Activated naive CD8-positive, alpha-beta T cell treated with anti-CD3 and anti-CD28 coated beads, Interleukin-2, amount 10 ng/mL, durations not matched to agents 7 days and 5 days (primary cell): ENCODE measurements at regions not wholly inside any gene's neighbourhood (a gene's known extent, or its start where the extent isn't known, plus 50 kb on each side); places are given as distances from the start of the nearest gene placed in this dataset.
A peak's percentile ranks its signal among the peaks of the same experiment; 100 is the strongest.

Source experiments
- ATAC-seq: fragments of 150-1000 bp; cut with Tn5 transposase; one replicate; pipeline ENCODE4 v1.10.0; 2021; ENCODE audit warnings: low read depth, moderate library complexity
- POLR2A ChIA-PET: fragments of 350-600 bp; sonication (Branson Sonifier 250); formaldehyde crosslinking; loops from one replicate; lab custom pipeline; 2021; ENCODE audit warnings: antibody characterized with exemption; lab: Charles Lee
- DNase-seq: peaks from one replicate; pipeline ENCODE4 v3.0.0; 2021
- H3K27ac Mint-ChIP-seq: one replicate; pipeline ENCODE4 v1.8.0; 2022; ENCODE audit warnings: mild to moderate bottlenecking, mixed read lengths
- H3K27me3 Mint-ChIP-seq: one replicate; pipeline ENCODE4 v1.8.0; 2022; ENCODE audit warnings: mild to moderate bottlenecking, moderate library complexity, mixed read lengths
- H3K36me3 Mint-ChIP-seq: one replicate; pipeline ENCODE4 v1.8.0; 2021; ENCODE audit warnings: mild to moderate bottlenecking, mixed read lengths
- H3K4me1 Mint-ChIP-seq: one replicate; pipeline ENCODE4 v1.8.0; 2021; ENCODE audit warnings: mixed read lengths
- H3K4me3 Mint-ChIP-seq: one replicate; pipeline ENCODE4 v1.8.0; 2022; ENCODE audit warnings: mild to moderate bottlenecking, moderate library complexity, mixed read lengths
- H3K9me3 Mint-ChIP-seq: one replicate; pipeline ENCODE4 v1.8.0; 2021; ENCODE audit warnings: mixed read lengths

- ATAC-seq (no peak), DNase-seq (no peak)
- peaks cover 17% of the 10 kb centered on the region for H3K27me3 Mint-ChIP-seq
- POLR2A ChIA-PET: no interaction called here
- no peak overlapping the region for H3K4me3 Mint-ChIP-seq
- no peaks in the 10 kb centered on the region for H3K36me3 Mint-ChIP-seq
- H3K27ac Mint-ChIP-seq: no peak overlapping the region
- no peaks in the 10 kb centered on the region for H3K4me1 Mint-ChIP-seq
- peaks cover 7% of the 10 kb centered on the region for H3K9me3 Mint-ChIP-seq
Measured at GRCh38 chr7:155950898-155951553, 138.8 kb upstream of the SHH start.

- ATAC-seq (no peak), DNase-seq (no peak)
- POLR2A ChIA-PET: no interaction called here
- H3K27ac Mint-ChIP-seq: no peak overlapping the region
- H3K4me3 Mint-ChIP-seq: no peak overlapping the region
- peaks cover 7% of the 10 kb centered on the region for H3K9me3 Mint-ChIP-seq
- H3K27me3 Mint-ChIP-seq: peaks cover 17% of the 10 kb centered on the region
- peaks cover 1% of the 10 kb centered on the region for H3K4me1 Mint-ChIP-seq
- H3K36me3 Mint-ChIP-seq: no peaks in the 10 kb centered on the region
Measured at GRCh38 chr7:155948845-155949244, 136.6 kb upstream of the SHH start.

GRCh38 chr7:155948423-155948822 is 136.2 kb upstream of the SHH start:
- POLR2A ChIA-PET: no interaction called here
- peaks cover 17% of the 10 kb centered on the region for H3K27me3 Mint-ChIP-seq
- no peak overlapping the region for H3K27ac Mint-ChIP-seq
- ATAC-seq (no peak), DNase-seq (no peak)
- H3K9me3 Mint-ChIP-seq: peaks cover 7% of the 10 kb centered on the region
- H3K4me1 Mint-ChIP-seq: peaks cover 6% of the 10 kb centered on the region
- H3K4me3 Mint-ChIP-seq: no peak overlapping the region
- no peaks in the 10 kb centered on the region for H3K36me3 Mint-ChIP-seq

- DNase-seq: no peak
- no peaks in the 10 kb centered on the region for H3K36me3 Mint-ChIP-seq
- POLR2A ChIA-PET: no interaction called here
- H3K4me1 Mint-ChIP-seq: peaks cover 8% of the 10 kb centered on the region
- H3K9me3 Mint-ChIP-seq: peaks cover 7% of the 10 kb centered on the region
- H3K27me3 Mint-ChIP-seq: peaks cover 16% of the 10 kb centered on the region
- no peak overlapping the region for H3K4me3 Mint-ChIP-seq
- no peak overlapping the region for H3K27ac Mint-ChIP-seq
- ATAC-seq: no peak
Measured at GRCh38 chr7:155947051-155947450, 134.8 kb upstream of the SHH start.

- H3K36me3 Mint-ChIP-seq: no peaks in the 10 kb centered on the region
- H3K4me1 Mint-ChIP-seq: peaks cover 9% of the 10 kb centered on the region
- H3K9me3 Mint-ChIP-seq: peaks cover 7% of the 10 kb centered on the region
- no peak overlapping the region for H3K4me3 Mint-ChIP-seq
- ATAC-seq: no peak
- peaks cover 14% of the 10 kb centered on the region for H3K27me3 Mint-ChIP-seq
- no peak overlapping the region for H3K27ac Mint-ChIP-seq
- no peak for DNase-seq
- POLR2A ChIA-PET: no interaction called here
Measured at GRCh38 chr7:155945670-155946325, 133.5 kb upstream of the SHH start.

GRCh38 chr7:155944901-155945300 is 132.6 kb upstream of the SHH start:
- ATAC-seq (no peak), DNase-seq (no peak)
- no peaks in the 10 kb centered on the region for H3K36me3 Mint-ChIP-seq
- H3K9me3 Mint-ChIP-seq: peaks cover 7% of the 10 kb centered on the region
- H3K27me3 Mint-ChIP-seq: peaks cover 15% of the 10 kb centered on the region
- H3K4me1 Mint-ChIP-seq: peaks cover 9% of the 10 kb centered on the region
- no peak overlapping the region for H3K4me3 Mint-ChIP-seq
- POLR2A ChIA-PET: no interaction called here
- H3K27ac Mint-ChIP-seq: no peak overlapping the region

- Mint-ChIP-seq H3K4me3 (no peak overlapping the region), H3K9me3 (peaks cover 10% of the 10 kb centered on the region), H3K36me3 (no peaks in the 10 kb centered on the region), H3K27ac (no peak overlapping the region), H3K27me3 (peaks cover 11% of the 10 kb centered on the region), H3K4me1 (peaks cover 9% of the 10 kb centered on the region)
- ATAC-seq: peak; percentile 60
- no peak for DNase-seq
- POLR2A ChIA-PET: no interaction called here
Measured at GRCh38 chr7:155943251-155943899, 131.1 kb upstream of the SHH start.

- peaks cover 9% of the 10 kb centered on the region for H3K4me1 Mint-ChIP-seq
- H3K27me3 Mint-ChIP-seq: peaks cover 11% of the 10 kb centered on the region
- no peak overlapping the region for H3K27ac Mint-ChIP-seq
- H3K9me3 Mint-ChIP-seq: peaks cover 10% of the 10 kb centered on the region
- no peaks in the 10 kb centered on the region for H3K36me3 Mint-ChIP-seq
- ATAC-seq (no peak), DNase-seq (no peak)
- POLR2A ChIA-PET: no interaction called here
- H3K4me3 Mint-ChIP-seq: no peak overlapping the region
Measured at GRCh38 chr7:155942226-155942950, 130.1 kb upstream of the SHH start.

GRCh38 chr7:155941688-155942087 is 129.4 kb upstream of the SHH start:
- H3K9me3 Mint-ChIP-seq: peaks cover 9% of the 10 kb centered on the region
- H3K27ac Mint-ChIP-seq: no peak overlapping the region
- peaks cover 9% of the 10 kb centered on the region for H3K4me1 Mint-ChIP-seq
- no peaks in the 10 kb centered on the region for H3K36me3 Mint-ChIP-seq
- H3K4me3 Mint-ChIP-seq: no peak overlapping the region
- ATAC-seq (no peak), DNase-seq (no peak)
- H3K27me3 Mint-ChIP-seq: peaks cover 11% of the 10 kb centered on the region
- POLR2A ChIA-PET: no interaction called here

GRCh38 chr7:155939350-155939749 is 127.1 kb upstream of the SHH start:
- Mint-ChIP-seq H3K27ac (no peak overlapping the region), H3K36me3 (no peaks in the 10 kb centered on the region), H3K27me3 (peaks cover 7% of the 10 kb centered on the region), H3K4me3 (no peak overlapping the region), H3K9me3 (peaks cover 3% of the 10 kb centered on the region), H3K4me1 (peaks cover 8% of the 10 kb centered on the region)
- POLR2A ChIA-PET: no interaction called here
- DNase-seq (no peak), ATAC-seq (no peak)

- Mint-ChIP-seq H3K27me3 (peaks cover 7% of the 10 kb centered on the region), H3K4me1 (peaks cover 2% of the 10 kb centered on the region), H3K36me3 (no peaks in the 10 kb centered on the region), H3K4me3 (no peak overlapping the region), H3K27ac (no peak overlapping the region), H3K9me3 (peaks cover 7% of the 10 kb centered on the region)
- DNase-seq: no peak
- no peak for ATAC-seq
- POLR2A ChIA-PET: no interaction called here
Measured at GRCh38 chr7:155938129-155938528, 125.9 kb upstream of the SHH start.

GRCh38 chr7:155935726-155936125 is 123.5 kb upstream of the SHH start:
- H3K36me3 Mint-ChIP-seq: no peaks in the 10 kb centered on the region
- no peaks in the 10 kb centered on the region for H3K4me1 Mint-ChIP-seq
- no peak for DNase-seq
- ATAC-seq: no peak
- no peak overlapping the region for H3K4me3 Mint-ChIP-seq
- H3K27ac Mint-ChIP-seq: no peak overlapping the region
- H3K27me3 Mint-ChIP-seq: peaks cover 9% of the 10 kb centered on the region
- POLR2A ChIA-PET: no interaction called here
- peaks cover 10% of the 10 kb centered on the region for H3K9me3 Mint-ChIP-seq

GRCh38 chr7:155935005-155935557 is 122.8 kb upstream of the SHH start:
- Mint-ChIP-seq H3K36me3 (no peaks in the 10 kb centered on the region), H3K27me3 (peaks cover 5% of the 10 kb centered on the region)
- no peak for ATAC-seq

More at GRCh38 chr7:155935005-155935557, 122.8 kb upstream of the SHH start:
- no peak for DNase-seq
- no peaks in the 10 kb centered on the region for H3K4me1 Mint-ChIP-seq
- POLR2A ChIA-PET: no interaction called here
- no peak overlapping the region for H3K4me3 Mint-ChIP-seq
- H3K9me3 Mint-ChIP-seq: peaks cover 10% of the 10 kb centered on the region
- no peak overlapping the region for H3K27ac Mint-ChIP-seq
